Ishikawa (cell line): ENCODE measurements at regions not wholly inside any gene's neighbourhood (a gene's known extent, or its start where the extent isn't known, plus 50 kb on each side); places are given as distances from the start of the nearest gene placed in this dataset.

ENCODE experiments used
- CEBPB ChIP-seq: IDR thresholded peaks from 2 replicates; pipeline ENCODE4 v1.6.1; 2012
- EGR1 ChIP-seq: IDR thresholded peaks from 2 replicates; pipeline ENCODE4 v1.6.1; 2012
- EP300 ChIP-seq: IDR thresholded peaks from 2 replicates; pipeline ENCODE4 v1.6.1; 2012; ENCODE audit warnings: borderline replicate concordance
- FOXM1 ChIP-seq: IDR thresholded peaks from 2 replicates; pipeline ENCODE4 v1.6.1; 2012; ENCODE audit warnings: low read depth, borderline replicate concordance
- MAX ChIP-seq: IDR thresholded peaks from 2 replicates; pipeline ENCODE4 v1.6.1; 2012
- NFIC ChIP-seq: IDR thresholded peaks from 2 replicates; pipeline ENCODE4 v1.6.1; 2012
- RAD21 ChIP-seq: IDR thresholded peaks from 2 replicates; pipeline ENCODE4 v1.6.1; 2012; ENCODE audit warnings: low read depth
- REST ChIP-seq: IDR thresholded peaks from 2 replicates; pipeline ENCODE4 v1.6.1; 2012; ENCODE audit warnings: low read depth, mild to moderate bottlenecking
- TAF1 ChIP-seq: IDR thresholded peaks from 2 replicates; pipeline ENCODE4 v1.6.1; 2012; ENCODE audit warnings: low read depth, mild to moderate bottlenecking
- TCF12 ChIP-seq: IDR thresholded peaks from 2 replicates; pipeline ENCODE4 v1.6.1; 2012; ENCODE audit warnings: low read depth
- TEAD4 ChIP-seq: IDR thresholded peaks from 2 replicates; pipeline ENCODE4 v1.6.1; 2012
- USF1 ChIP-seq: IDR thresholded peaks from 2 replicates; pipeline ENCODE4 v1.6.1; 2012
- YY1 ChIP-seq: IDR thresholded peaks from 2 replicates; pipeline ENCODE4 v1.6.1; 2012; ENCODE audit warnings: low read depth
- ZBTB7A ChIP-seq: IDR thresholded peaks from 2 replicates; pipeline ENCODE4 v1.6.1; 2012; ENCODE audit warnings: low read depth

GRCh38 chr11:36763187-36763586, 165.2 kb upstream of the RAG2 start:
- no peak for TF ChIP-seq EP300
- TF ChIP-seq USF1: no peak
- no peak for TF ChIP-seq TAF1
- no peak for TF ChIP-seq REST
- no peak for TF ChIP-seq RAD21
- no peak for TF ChIP-seq MAX
- TF ChIP-seq CEBPB: no peak
- no peak for TF ChIP-seq YY1
- no peak for TF ChIP-seq TCF12
- no peak for TF ChIP-seq TEAD4
- TF ChIP-seq ZBTB7A: no peak
- TF ChIP-seq EGR1: no peak
- TF ChIP-seq NFIC: no peak
- no peak for TF ChIP-seq FOXM1
